ENCODE measurements at regions not wholly inside any gene's neighbourhood (a gene's known extent, or its start where the extent isn't known, plus 50 kb on each side); places are given as distances from the start of the nearest gene placed in this dataset.

GRCh38 chr21:35770101-35770945 is 290.0 kb downstream of the SETD4 start:
- Histone ChIP-seq H3K27ac (no peak overlapping the region), H3K4me1 (no peaks in the 10 kb centered on the region), H3K9me3 (no peaks in the 10 kb centered on the region), H3K36me3 (no peaks in the 10 kb centered on the region), H3K27me3 (no peaks in the 10 kb centered on the region), H3K4me3 (no peak overlapping the region)
- no peak for TF ChIP-seq EP300 (IDR thresholded peaks at IDR 0.05)
- no peak for TF ChIP-seq POLR2A (IDR thresholded peaks at IDR 0.05)
- TF ChIP-seq CTCF (IDR thresholded peaks at IDR 0.05), result no peak
- no peak for TF ChIP-seq POLR2AphosphoS5 (IDR thresholded peaks at IDR 0.05)
- no peak for DNase-seq
- 93 to 94% methylated on average over 4 of the region's 4 CpGs for WGBS, 2 donors
- no peak for ATAC-seq (ENCODE audit: low FRiP score in 2 of 2)

- Histone ChIP-seq H3K27ac (no peak overlapping the region), H3K36me3 (no peaks in the 10 kb centered on the region), H3K4me1 (no peaks in the 10 kb centered on the region), H3K27me3 (no peaks in the 10 kb centered on the region), H3K4me3 (no peak overlapping the region), H3K9me3 (no peaks in the 10 kb centered on the region)
- 83 to 87% methylated on average over 2 of the region's 2 CpGs for WGBS, 2 donors
- TF ChIP-seq POLR2AphosphoS5 (IDR thresholded peaks at IDR 0.05) (no peak), POLR2A (IDR thresholded peaks at IDR 0.05) (no peak), CTCF (IDR thresholded peaks at IDR 0.05) (no peak), EP300 (IDR thresholded peaks at IDR 0.05) (no peak)
- no peak for DNase-seq
- no peak for ATAC-seq (ENCODE audit: low FRiP score in 2 of 2)
Measured at GRCh38 chr21:35768187-35768586, 292.1 kb downstream of the SETD4 start.

GRCh38 chr21:35764586-35764985 is 295.7 kb downstream of the SETD4 start:
- no peak for DNase-seq
- no peak for TF ChIP-seq POLR2A (IDR thresholded peaks at IDR 0.05)
- TF ChIP-seq POLR2AphosphoS5 (IDR thresholded peaks at IDR 0.05), result no peak
- no peak for TF ChIP-seq EP300 (IDR thresholded peaks at IDR 0.05)
- no peak for TF ChIP-seq CTCF (IDR thresholded peaks at IDR 0.05)
- H3K4me3 ChIP-seq, result no peak overlapping the region

GRCh38 chr21:35764077-35764476 is 296.2 kb downstream of the SETD4 start:
- Histone ChIP-seq H3K36me3 (no peaks in the 10 kb centered on the region), H3K9me3 (no peaks in the 10 kb centered on the region), H3K4me3 (no peak overlapping the region), H3K4me1 (no peaks in the 10 kb centered on the region), H3K27ac (no peak overlapping the region), H3K27me3 (no peaks in the 10 kb centered on the region)
- no peak for ATAC-seq (ENCODE audit: low FRiP score in 2 of 2)
- TF ChIP-seq POLR2AphosphoS5 (IDR thresholded peaks at IDR 0.05) (no peak), POLR2A (IDR thresholded peaks at IDR 0.05) (no peak), CTCF (IDR thresholded peaks at IDR 0.05) (no peak), EP300 (IDR thresholded peaks at IDR 0.05) (no peak)
- DNase-seq, result no peak
- WGBS, 2 donors, result 90 to 96% methylated on average over 3 of the region's 3 CpGs

More at GRCh38 chr21:35764586-35764985, 295.7 kb downstream of the SETD4 start:
- no peaks in the 10 kb centered on the region for H3K4me1 ChIP-seq
- H3K27me3 ChIP-seq, result no peaks in the 10 kb centered on the region
- H3K36me3 ChIP-seq, result no peaks in the 10 kb centered on the region
- no peak overlapping the region for H3K27ac ChIP-seq
- ATAC-seq (ENCODE audit: low FRiP score in 2 of 2), result no peak
- H3K9me3 ChIP-seq, result no peaks in the 10 kb centered on the region

- no peak overlapping the region for H3K4me3 ChIP-seq
- DNase-seq (no peak), ATAC-seq (ENCODE audit: low FRiP score in 2 of 2) (no peak)
- H3K4me1 ChIP-seq, result no peaks in the 10 kb centered on the region
- no peaks in the 10 kb centered on the region for H3K9me3 ChIP-seq
- no peaks in the 10 kb centered on the region for H3K36me3 ChIP-seq
- no peak overlapping the region for H3K27ac ChIP-seq
- 84 to 94% methylated on average over 2 of the region's 2 CpGs for WGBS, 2 donors
- H3K27me3 ChIP-seq, result no peaks in the 10 kb centered on the region
- TF ChIP-seq POLR2AphosphoS5 (IDR thresholded peaks at IDR 0.05), result no peak
- TF ChIP-seq POLR2A (IDR thresholded peaks at IDR 0.05), result no peak
- no peak for TF ChIP-seq CTCF (IDR thresholded peaks at IDR 0.05)
- TF ChIP-seq EP300 (IDR thresholded peaks at IDR 0.05), result no peak
Measured at GRCh38 chr21:35754583-35754982, 305.7 kb downstream of the SETD4 start.

Measured in upper lobe of left lung (tissue), 6 donors.